Loucy (cell line): ENCODE measurements at regions not wholly inside any gene's neighbourhood (a gene's known extent, or its start where the extent isn't known, plus 50 kb on each side); places are given as distances from the start of the nearest gene placed in this dataset.
"Not testable (repeated sequence)": the region's sequence is repeated elsewhere in the genome, so short reads cannot be mapped to it uniquely, and the experiment has no call there.

ENCODE experiments used
- CTCF ChIP-seq: fragments of 200-600 bp; sonication (generic); conservative IDR thresholded peaks from 2 replicates; pipeline ENCODE4 v1.5.1; 2014; ENCODE audit warnings: mild to moderate bottlenecking, antibody characterized with exemption, low read length
- EZH2phosphoT487 ChIP-seq: fragments of 200-600 bp; IDR thresholded peaks from 2 replicates; pipeline ENCODE4 v1.6.1; 2018; ENCODE audit warnings: antibody characterized with exemption, mild to moderate bottlenecking, moderate library complexity, borderline replicate concordance

- TF ChIP-seq CTCF, EZH2phosphoT487: not testable (repeated sequence)
Measured at GRCh38 chr21:22818681-22819485, 1820.7 kb downstream of the NCAM2 start.
